GM13977 (cell line): ENCODE measurements at regions not wholly inside any gene's neighbourhood (a gene's known extent, or its start where the extent isn't known, plus 50 kb on each side); places are given as distances from the start of the nearest gene placed in this dataset.

Source experiments
- DNase-seq: peaks from one replicate; pipeline ENCODE4 v3.0.0; 2012; ENCODE audit warnings: low spot score
- in situ Hi-C: fragments of 300-500 bp; cut with MboI; formaldehyde crosslinking; loops from one replicate; pipeline ENCODE4 v1.12.0; 2022; ENCODE audit warnings: low sequenced_read_pairs, low pct_unique_long_range_greater_than_20kb, mixed read lengths, inconsistent platforms; ENCODE audit not compliant: unreplicated experiment
- TF ChIP-seq, protein P1 (sequence below): IDR thresholded peaks from 2 replicates; pipeline ENCODE4 v1.5.1; 2012; ENCODE audit warnings: mild to moderate bottlenecking, control low read depth; ENCODE audit not compliant: insufficient read depth; ENCODE audit errors: extremely low read depth, missing control alignments

DNA sequence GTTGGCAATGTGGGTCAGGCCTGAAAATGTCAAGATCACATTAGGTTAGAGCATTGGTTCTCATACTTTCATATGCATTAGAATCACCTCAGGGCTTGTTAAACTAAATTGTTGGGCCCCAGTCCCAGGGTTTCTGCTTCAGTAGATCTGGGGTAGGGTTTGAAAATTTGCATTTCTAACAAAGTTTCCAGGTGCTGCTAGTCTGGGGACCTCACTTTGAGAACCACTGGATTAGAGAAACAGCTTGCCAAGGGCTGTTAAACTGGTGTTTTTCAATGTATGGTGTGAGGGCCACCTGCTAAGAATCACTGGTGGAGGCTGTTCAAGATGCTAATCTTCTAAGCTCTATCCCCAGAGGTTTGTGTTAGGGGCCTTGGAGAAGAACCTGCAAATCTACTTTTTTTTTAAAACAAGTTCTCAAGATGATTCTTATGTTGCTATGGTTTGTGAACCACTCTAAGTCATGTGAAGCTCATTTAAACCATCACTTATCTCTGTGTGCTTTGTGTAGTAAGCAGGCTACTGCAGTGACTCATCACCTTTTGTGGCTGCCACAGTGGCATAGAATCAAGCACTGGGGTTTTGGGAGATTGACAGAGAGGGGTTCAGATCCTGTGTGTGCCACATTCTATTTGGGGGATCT, 152.2 kb downstream of the S1PR1 start:
- TF ChIP-seq, protein P1, sequence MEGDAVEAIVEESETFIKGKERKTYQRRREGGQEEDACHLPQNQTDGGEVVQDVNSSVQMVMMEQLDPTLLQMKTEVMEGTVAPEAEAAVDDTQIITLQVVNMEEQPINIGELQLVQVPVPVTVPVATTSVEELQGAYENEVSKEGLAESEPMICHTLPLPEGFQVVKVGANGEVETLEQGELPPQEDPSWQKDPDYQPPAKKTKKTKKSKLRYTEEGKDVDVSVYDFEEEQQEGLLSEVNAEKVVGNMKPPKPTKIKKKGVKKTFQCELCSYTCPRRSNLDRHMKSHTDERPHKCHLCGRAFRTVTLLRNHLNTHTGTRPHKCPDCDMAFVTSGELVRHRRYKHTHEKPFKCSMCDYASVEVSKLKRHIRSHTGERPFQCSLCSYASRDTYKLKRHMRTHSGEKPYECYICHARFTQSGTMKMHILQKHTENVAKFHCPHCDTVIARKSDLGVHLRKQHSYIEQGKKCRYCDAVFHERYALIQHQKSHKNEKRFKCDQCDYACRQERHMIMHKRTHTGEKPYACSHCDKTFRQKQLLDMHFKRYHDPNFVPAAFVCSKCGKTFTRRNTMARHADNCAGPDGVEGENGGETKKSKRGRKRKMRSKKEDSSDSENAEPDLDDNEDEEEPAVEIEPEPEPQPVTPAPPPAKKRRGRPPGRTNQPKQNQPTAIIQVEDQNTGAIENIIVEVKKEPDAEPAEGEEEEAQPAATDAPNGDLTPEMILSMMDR = no peak
- peak; percentile 31 for DNase-seq
- in situ Hi-C loops = no loop called here

DNA sequence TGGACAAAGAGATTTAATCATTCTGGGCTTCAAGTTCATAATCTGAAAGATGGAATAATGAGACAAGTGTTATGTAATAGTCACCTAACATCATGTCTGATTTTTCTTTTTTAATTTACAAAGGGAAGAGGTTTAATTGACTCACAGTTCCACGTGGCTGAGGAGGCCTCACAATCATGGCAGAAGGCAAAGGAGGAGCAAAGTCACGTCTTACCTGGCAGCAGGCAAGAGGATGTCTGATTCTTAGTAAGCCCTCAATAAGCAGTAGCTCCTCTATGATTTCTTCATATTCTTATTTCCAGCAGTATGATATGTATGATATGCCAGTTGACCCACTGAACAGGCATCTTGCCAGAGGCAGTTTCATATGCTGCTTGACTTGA, 152.7 kb downstream of the S1PR1 start:
- in situ Hi-C loops = no loop called here
- no peak for DNase-seq
- TF ChIP-seq, protein P1 = no peak

DNA sequence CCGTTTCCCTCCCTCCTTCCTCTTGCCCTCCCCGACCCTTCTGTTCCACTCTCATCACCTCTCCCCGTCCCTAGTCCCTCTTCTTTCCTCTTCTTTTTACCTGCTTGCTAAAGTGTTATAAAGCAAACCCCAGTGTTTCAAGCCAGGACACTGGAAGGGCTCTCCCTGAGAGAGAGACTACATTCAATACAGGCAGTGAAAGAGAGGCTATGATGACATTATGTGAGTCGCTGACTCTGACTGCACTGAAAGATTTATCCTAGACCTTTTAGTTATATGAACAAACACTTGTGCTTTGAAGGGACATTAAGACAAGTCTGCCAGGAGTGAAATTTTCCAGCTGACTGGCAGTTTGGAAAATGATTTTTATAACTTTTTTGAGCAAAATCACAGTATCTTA, 155.7 kb downstream of the S1PR1 start:
- in situ Hi-C loops = no loop called here
- no peak for DNase-seq
- TF ChIP-seq, protein P1 = no peak

DNA sequence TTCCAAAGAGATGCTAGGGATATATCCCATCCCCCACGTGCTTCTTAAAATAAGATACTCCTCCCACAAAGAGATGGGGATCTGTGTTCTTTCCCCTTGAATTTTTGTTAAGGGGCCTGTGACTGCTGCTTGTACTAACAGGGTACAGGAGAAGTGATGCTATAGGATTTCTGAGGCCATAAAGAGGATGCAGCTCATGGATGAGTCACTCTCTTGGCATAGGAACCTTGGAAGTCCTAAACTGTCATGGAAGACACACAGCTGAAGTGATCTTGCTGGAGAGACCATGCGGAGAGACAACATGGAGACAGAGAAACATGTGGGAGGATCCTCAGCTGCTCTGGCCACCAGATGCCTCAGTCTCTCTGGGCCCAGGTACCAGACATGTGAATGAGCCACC, 157.2 kb downstream of the S1PR1 start:
- no peak for DNase-seq
- TF ChIP-seq, protein P1 = no peak
- in situ Hi-C loops = no loop called here

DNA sequence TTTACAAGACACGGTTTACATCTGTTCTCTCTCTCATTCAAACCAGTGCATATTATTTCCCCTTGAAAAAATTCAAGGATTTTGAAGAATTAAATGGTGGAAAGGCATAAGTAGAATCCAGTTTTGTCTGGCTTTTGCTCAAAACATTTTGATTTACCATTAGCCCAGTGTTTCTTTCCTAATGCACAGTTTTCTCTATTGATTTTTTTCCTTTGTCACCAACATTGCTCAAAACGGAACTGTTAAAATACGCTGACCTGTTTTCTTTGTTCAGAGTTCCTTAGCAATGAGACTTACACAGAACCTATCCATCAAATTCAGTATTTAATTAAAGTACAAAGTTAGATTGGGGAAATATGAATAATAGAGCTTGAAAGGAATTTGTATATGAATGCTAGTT, 162.4 kb downstream of the S1PR1 start:
- no peak for DNase-seq
- TF ChIP-seq, protein P1 = no peak
- in situ Hi-C loops = no loop called here

DNA sequence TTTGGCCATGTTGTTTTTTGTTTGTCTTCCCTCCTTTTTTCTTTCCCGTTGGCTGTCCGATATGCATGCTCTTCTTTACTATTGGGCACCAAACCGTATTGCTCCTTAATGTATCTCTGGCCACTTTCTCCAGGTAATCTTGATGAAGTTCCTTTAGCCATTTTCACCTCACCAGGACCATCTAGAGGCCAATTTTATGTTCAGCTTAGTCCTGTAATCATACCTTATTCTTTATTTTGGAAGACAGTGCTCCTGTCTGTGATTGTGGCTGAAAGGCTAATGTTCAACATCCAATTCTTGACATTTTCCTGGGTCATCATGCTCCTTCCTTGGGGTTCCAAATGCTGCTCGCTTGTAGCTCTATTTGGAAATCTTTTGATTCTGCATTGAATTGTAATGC, 169.5 kb downstream of the S1PR1 start:
- in situ Hi-C loops = no loop called here
- DNase-seq = no peak
- TF ChIP-seq, protein P1 = no peak
